Keratinocyte (primary cell): ENCODE measurements at regions not wholly inside any gene's neighbourhood (a gene's known extent, or its start where the extent isn't known, plus 50 kb on each side); places are given as distances from the start of the nearest gene placed in this dataset.

Source experiments
- DNase-seq: peaks from one replicate; pipeline ENCODE4 v3.0.0-alpha.2; 2011; ENCODE audit warnings: low read depth, missing footprints, low spot score
- FAIRE-seq: peaks from 2 replicates; lab custom pipeline; 2011; peaks lifted over from hg19 to GRCh38; lab: Jason Lieb, UNC
- H2AFZ ChIP-seq: 2 replicates; pipeline ENCODE4 v1.6.0; 2012; ENCODE audit warnings: low read length, control low read depth, inconsistent platforms; ENCODE audit not compliant: control insufficient read depth
- H3K27ac ChIP-seq: 2 replicates; pipeline ENCODE4 v1.5.1; 2011; ENCODE audit warnings: low read length; ENCODE audit not compliant: control insufficient read depth, insufficient read depth
- H3K27me3 ChIP-seq: 3 replicates; pipeline ENCODE4 v1.6.0; 2011; ENCODE audit warnings: low read length; ENCODE audit not compliant: control insufficient read depth, insufficient read depth; ENCODE audit errors: extremely low read depth
- H3K36me3 ChIP-seq, 2 experiments: 2 replicates in 1 of 2; 3 replicates in 1 of 2; pipeline ENCODE4 v1.5.1; 2011; ENCODE audit warnings: low read length in 2 of 2, mild to moderate bottlenecking in 1 of 2; ENCODE audit not compliant: control insufficient read depth in 2 of 2, insufficient read depth in 2 of 2; ENCODE audit errors: extremely low read depth in 1 of 2
- H3K4me1 ChIP-seq: 3 replicates; pipeline ENCODE4 v1.5.1; 2011; ENCODE audit warnings: low read length; ENCODE audit not compliant: control insufficient read depth, insufficient read depth; ENCODE audit errors: extremely low read depth
- H3K4me2 ChIP-seq: 3 replicates; pipeline ENCODE4 v1.6.0; 2011; ENCODE audit warnings: low read depth, low read length; ENCODE audit not compliant: control insufficient read depth, insufficient read depth; ENCODE audit errors: extremely low read depth
- H3K4me3 ChIP-seq, 3 experiments: fragments of 200-600 bp in 1 of 3; sonication (generic) in 1 of 3; 2 replicates in 2 of 3; 3 replicates in 1 of 3; pipeline ENCODE4 v1.5.1; 2011 to 2016; ENCODE audit warnings: low read length in 3 of 3, mild to moderate bottlenecking in 3 of 3, control low read depth in 2 of 3, inconsistent platforms in 1 of 3, low read depth in 1 of 3, mixed read lengths in 1 of 3, mixed run types in 1 of 3, moderate library complexity in 1 of 3; ENCODE audit not compliant: control insufficient read depth in 2 of 3, insufficient read depth in 2 of 3; ENCODE audit errors: extremely low read depth in 1 of 3
- H3K79me2 ChIP-seq: 2 replicates; pipeline ENCODE4 v1.6.0; 2012; ENCODE audit warnings: low read length; ENCODE audit not compliant: control insufficient read depth, insufficient read depth
- H3K9ac ChIP-seq: 3 replicates; pipeline ENCODE4 v1.6.0; 2011; ENCODE audit warnings: low read length; ENCODE audit not compliant: control insufficient read depth, insufficient read depth; ENCODE audit errors: extremely low read depth
- H3K9me1 ChIP-seq: 3 replicates; pipeline ENCODE4 v1.6.0; 2011; ENCODE audit warnings: low read length; ENCODE audit not compliant: control insufficient read depth, insufficient read depth; ENCODE audit errors: extremely low read depth
- H3K9me3 ChIP-seq: 2 replicates; pipeline ENCODE4 v1.5.1; 2012; ENCODE audit warnings: low read depth, low read length; ENCODE audit not compliant: control insufficient read depth
- H4K20me1 ChIP-seq: 3 replicates; pipeline ENCODE4 v1.6.0; 2011; ENCODE audit warnings: low read length; ENCODE audit not compliant: control insufficient read depth, insufficient read depth; ENCODE audit errors: extremely low read depth
- CTCF ChIP-seq, 3 experiments: IDR thresholded peaks in 1 of 3; conservative IDR thresholded peaks in 1 of 3; optimal IDR thresholded peaks in 1 of 3; 2 replicates in 2 of 3; 3 replicates in 1 of 3; pipeline versions ENCODE3 to v1.5.1; 2011; ENCODE audit warnings: low read length in 3 of 3, mild to moderate bottlenecking in 3 of 3, moderate library complexity in 2 of 3, control low read depth in 1 of 3, inconsistent platforms in 1 of 3; ENCODE audit not compliant: insufficient read depth in 2 of 3; ENCODE audit errors: extremely low read depth in 1 of 3
- EZH2 ChIP-seq: IDR thresholded peaks from one replicate; pipeline ENCODE4 v1.6.1; 2012; ENCODE audit warnings: inconsistent platforms, mild to moderate bottlenecking, low read length, moderate library complexity
- dilution Hi-C: fragments of 300-500 bp; cut with MboI; formaldehyde crosslinking; loops from one replicate; pipeline ENCODE4 v1.7.0; 2020; ENCODE audit warnings: low sequenced_read_pairs; ENCODE audit not compliant: extremely low pct_ligation_motif_present

- Histone ChIP-seq H3K79me2 (no peaks in the 10 kb centered on the region), H3K27ac (no peak overlapping the region), H3K36me3 (no peaks in the 10 kb centered on the region), H3K9me1 (no peaks in the 10 kb centered on the region), H3K4me2 (no peak overlapping the region), H3K9ac (no peak overlapping the region), H3K9me3 (no peaks in the 10 kb centered on the region), H2AFZ (no peak overlapping the region), H3K4me1 (no peaks in the 10 kb centered on the region), H4K20me1 (no peaks in the 10 kb centered on the region), H3K4me3 (no peak overlapping the region), H3K27me3 (no peaks in the 10 kb centered on the region)
- TF ChIP-seq EZH2: no peak
- TF ChIP-seq CTCF (optimal IDR thresholded peaks at IDR 0.05 in 1 of 3, IDR thresholded peaks at IDR 0.05 in 1 of 3, conservative IDR thresholded peaks at IDR 0.05 in 1 of 3; ENCODE audit: extremely low read depth in 1 of 3, insufficient read depth in 2 of 3, low read length in 3 of 3): no peak
- dilution Hi-C loops: no loop called here
- no peak for DNase-seq
- FAIRE-seq: no peak
Measured at GRCh38 chr21:21714426-21714825, 716.2 kb downstream of the NCAM2 start.

- DNase-seq (no peak), FAIRE-seq (no peak)
- Histone ChIP-seq H3K9me3 (no peaks in the 10 kb centered on the region), H3K9ac (no peak overlapping the region), H3K27ac (no peak overlapping the region), H4K20me1 (no peaks in the 10 kb centered on the region), H2AFZ (no peak overlapping the region), H3K9me1 (no peaks in the 10 kb centered on the region), H3K4me3 (no peak overlapping the region), H3K4me1 (no peaks in the 10 kb centered on the region), H3K36me3 (no peaks in the 10 kb centered on the region), H3K79me2 (no peaks in the 10 kb centered on the region), H3K4me2 (no peak overlapping the region), H3K27me3 (no peaks in the 10 kb centered on the region)
- dilution Hi-C loops: no loop called here
- TF ChIP-seq CTCF (optimal IDR thresholded peaks at IDR 0.05 in 1 of 3, IDR thresholded peaks at IDR 0.05 in 1 of 3, conservative IDR thresholded peaks at IDR 0.05 in 1 of 3; ENCODE audit: extremely low read depth in 1 of 3, insufficient read depth in 2 of 3, low read length in 3 of 3) (no peak), EZH2 (no peak)
Measured at GRCh38 chr21:21715266-21715969, 717.2 kb downstream of the NCAM2 start.
